ENCODE measurements at regions not wholly inside any gene's neighbourhood (a gene's known extent, or its start where the extent isn't known, plus 50 kb on each side); places are given as distances from the start of the nearest gene placed in this dataset.

DNA sequence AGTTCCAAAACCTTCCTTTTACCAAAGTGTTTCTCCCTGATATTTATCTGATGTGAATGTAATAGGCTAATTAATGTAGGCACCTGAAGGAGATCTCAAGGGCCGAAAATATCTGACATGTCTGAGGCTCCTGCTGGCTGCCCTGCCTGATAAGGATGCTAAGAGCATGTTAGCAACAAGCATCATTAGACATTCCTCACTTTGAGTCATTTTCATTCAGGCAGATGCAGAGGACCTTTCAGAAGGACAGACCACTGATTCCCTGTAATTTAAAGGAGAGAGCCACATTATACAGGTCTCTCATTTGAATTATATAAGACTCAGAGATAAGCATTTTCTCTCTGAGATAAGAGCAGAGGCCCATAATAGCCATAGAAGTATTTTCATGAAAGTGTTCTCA, 222.4 kb upstream of the NCKAP5 start:
- no peaks in the 10 kb centered on the region for H3K36me3 ChIP-seq (ENCODE audit: insufficient read depth, low read length)
- TF ChIP-seq EZH2phosphoT487 (IDR thresholded peaks at IDR 0.05; ENCODE audit: borderline replicate concordance, low read depth, low read length): no peak
- TF ChIP-seq, protein P1, sequence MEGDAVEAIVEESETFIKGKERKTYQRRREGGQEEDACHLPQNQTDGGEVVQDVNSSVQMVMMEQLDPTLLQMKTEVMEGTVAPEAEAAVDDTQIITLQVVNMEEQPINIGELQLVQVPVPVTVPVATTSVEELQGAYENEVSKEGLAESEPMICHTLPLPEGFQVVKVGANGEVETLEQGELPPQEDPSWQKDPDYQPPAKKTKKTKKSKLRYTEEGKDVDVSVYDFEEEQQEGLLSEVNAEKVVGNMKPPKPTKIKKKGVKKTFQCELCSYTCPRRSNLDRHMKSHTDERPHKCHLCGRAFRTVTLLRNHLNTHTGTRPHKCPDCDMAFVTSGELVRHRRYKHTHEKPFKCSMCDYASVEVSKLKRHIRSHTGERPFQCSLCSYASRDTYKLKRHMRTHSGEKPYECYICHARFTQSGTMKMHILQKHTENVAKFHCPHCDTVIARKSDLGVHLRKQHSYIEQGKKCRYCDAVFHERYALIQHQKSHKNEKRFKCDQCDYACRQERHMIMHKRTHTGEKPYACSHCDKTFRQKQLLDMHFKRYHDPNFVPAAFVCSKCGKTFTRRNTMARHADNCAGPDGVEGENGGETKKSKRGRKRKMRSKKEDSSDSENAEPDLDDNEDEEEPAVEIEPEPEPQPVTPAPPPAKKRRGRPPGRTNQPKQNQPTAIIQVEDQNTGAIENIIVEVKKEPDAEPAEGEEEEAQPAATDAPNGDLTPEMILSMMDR (conservative IDR thresholded peaks at IDR 0.05; ENCODE audit: low read length): no peak
- POLR2A ChIA-PET: no interaction called here
- no peaks in the 10 kb centered on the region for H4K20me1 ChIP-seq (ENCODE audit: insufficient read depth, low read length)
- H3K9me3 ChIP-seq (ENCODE audit: low read length): no peaks in the 10 kb centered on the region
- no peaks in the 10 kb centered on the region for H3K79me2 ChIP-seq (ENCODE audit: insufficient read depth, low read depth, low read length)
- no peak for DNase-seq (ENCODE audit: low spot score)
- no peak overlapping the region for H3K4me3 ChIP-seq (ENCODE audit: low read depth, low read length, poor library complexity, severe bottlenecking)
- no peak overlapping the region for H2AFZ ChIP-seq (ENCODE audit: low read length)
- H3K9me2 ChIP-seq (ENCODE audit: insufficient read depth, low read length): no peaks in the 10 kb centered on the region
- no peak overlapping the region for H3K4me2 ChIP-seq (ENCODE audit: low read length)
- no peak overlapping the region for H3K27ac ChIP-seq (ENCODE audit: low read depth, low read length, poor library complexity, severe bottlenecking)
- no TSS peak for BruUV-seq (replicated peaks)
- CTCF ChIA-PET (ENCODE audit: unreplicated experiment): no interaction called here
- intact Hi-C loops (cut with micrococcal nuclease; ENCODE audit: unreplicated experiment): no loop called here
- H3K4me1 ChIP-seq (ENCODE audit: insufficient read depth, low read length, poor library complexity, severe bottlenecking): no peaks in the 10 kb centered on the region

DNA sequence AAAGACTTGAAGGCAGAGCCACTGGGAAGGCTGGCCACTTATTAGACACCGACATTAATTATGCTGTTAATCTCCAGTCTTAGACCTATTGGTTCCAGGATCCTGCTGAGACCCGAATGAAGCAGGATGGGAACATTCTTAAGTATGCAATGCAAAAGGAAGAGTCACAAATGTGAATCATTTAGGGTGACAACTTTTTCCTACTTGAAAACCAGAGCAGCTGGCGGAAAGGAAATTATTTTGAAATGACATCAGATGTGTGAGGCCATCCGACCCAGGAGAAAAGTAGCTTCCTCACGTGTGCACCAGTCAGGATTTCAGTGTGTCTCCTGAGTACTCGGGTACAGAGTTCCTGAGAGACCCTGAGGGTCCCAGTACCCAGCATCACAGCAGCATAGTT, 222.9 kb upstream of the NCKAP5 start:
- no peaks in the 10 kb centered on the region for H3K79me2 ChIP-seq (ENCODE audit: insufficient read depth, low read depth, low read length)
- H3K4me2 ChIP-seq (ENCODE audit: low read length): no peak overlapping the region
- CTCF ChIA-PET (ENCODE audit: unreplicated experiment): no interaction called here
- no peaks in the 10 kb centered on the region for H3K9me2 ChIP-seq (ENCODE audit: insufficient read depth, low read length)
- no peak overlapping the region for H3K27ac ChIP-seq (ENCODE audit: low read depth, low read length, poor library complexity, severe bottlenecking)
- H3K9me3 ChIP-seq (ENCODE audit: low read length): no peaks in the 10 kb centered on the region
- H4K20me1 ChIP-seq (ENCODE audit: insufficient read depth, low read length): no peaks in the 10 kb centered on the region
- POLR2A ChIA-PET: no interaction called here
- H3K36me3 ChIP-seq (ENCODE audit: insufficient read depth, low read length): no peaks in the 10 kb centered on the region
- intact Hi-C loops (cut with micrococcal nuclease; ENCODE audit: unreplicated experiment): no loop called here
- no peak for TF ChIP-seq EZH2phosphoT487 (IDR thresholded peaks at IDR 0.05; ENCODE audit: borderline replicate concordance, low read depth, low read length)
- TF ChIP-seq, protein P1 (conservative IDR thresholded peaks at IDR 0.05; ENCODE audit: low read length): no peak
- no peaks in the 10 kb centered on the region for H3K4me1 ChIP-seq (ENCODE audit: insufficient read depth, low read length, poor library complexity, severe bottlenecking)
- H3K4me3 ChIP-seq (ENCODE audit: low read depth, low read length, poor library complexity, severe bottlenecking): no peak overlapping the region
- DNase-seq (ENCODE audit: low spot score): no peak
- no peak overlapping the region for H2AFZ ChIP-seq (ENCODE audit: low read length)
- BruUV-seq (replicated peaks): no TSS peak

DNA sequence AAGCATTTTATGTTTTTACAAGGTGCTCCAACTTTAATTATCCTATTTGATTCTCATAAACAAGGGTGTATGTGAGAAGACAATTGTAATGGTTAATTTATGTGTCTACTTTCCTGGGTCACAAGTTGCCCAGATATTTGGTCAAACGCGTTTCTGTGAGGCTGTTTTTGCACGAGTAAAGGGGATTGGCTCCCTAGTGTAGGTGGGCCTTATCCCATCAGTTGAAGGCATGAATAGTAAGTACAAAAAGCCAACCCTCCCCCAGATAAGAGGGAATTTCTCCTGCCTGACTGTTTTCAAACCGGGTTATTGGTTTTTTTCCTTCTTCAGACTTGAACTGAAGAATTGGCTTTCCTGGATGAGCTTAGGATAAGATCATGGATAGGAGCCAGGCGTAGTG, 224.0 kb upstream of the NCKAP5 start:
- Histone ChIP-seq H3K79me2 (ENCODE audit: insufficient read depth, low read depth, low read length) (no peaks in the 10 kb centered on the region), H3K4me2 (ENCODE audit: low read length) (no peak overlapping the region), H3K27ac (ENCODE audit: low read depth, low read length, poor library complexity, severe bottlenecking) (no peak overlapping the region), H3K9me2 (ENCODE audit: insufficient read depth, low read length) (no peaks in the 10 kb centered on the region), H4K20me1 (ENCODE audit: insufficient read depth, low read length) (no peaks in the 10 kb centered on the region), H3K36me3 (ENCODE audit: insufficient read depth, low read length) (no peaks in the 10 kb centered on the region), H3K9me3 (ENCODE audit: low read length) (no peaks in the 10 kb centered on the region), H2AFZ (ENCODE audit: low read length) (no peak overlapping the region), H3K4me1 (ENCODE audit: insufficient read depth, low read length, poor library complexity, severe bottlenecking) (no peaks in the 10 kb centered on the region), H3K4me3 (ENCODE audit: low read depth, low read length, poor library complexity, severe bottlenecking) (no peak overlapping the region)
- BruUV-seq (replicated peaks): no TSS peak
- no peak for DNase-seq (ENCODE audit: low spot score)
- CTCF ChIA-PET (ENCODE audit: unreplicated experiment): no interaction called here
- POLR2A ChIA-PET: no interaction called here
- TF ChIP-seq EZH2phosphoT487 (IDR thresholded peaks at IDR 0.05; ENCODE audit: borderline replicate concordance, low read depth, low read length): no peak
- TF ChIP-seq, protein P1 (conservative IDR thresholded peaks at IDR 0.05; ENCODE audit: low read length): no peak
- intact Hi-C loops (cut with micrococcal nuclease; ENCODE audit: unreplicated experiment): no loop called here
